GM18951 (cell line): ENCODE measurements at regions not wholly inside any gene's neighbourhood (a gene's known extent, or its start where the extent isn't known, plus 50 kb on each side); places are given as distances from the start of the nearest gene placed in this dataset.

Source experiments
- POLR2A ChIP-seq: IDR thresholded peaks from 4 replicates; pipeline ENCODE4 v1.6.1; 2011; ENCODE audit warnings: mild to moderate bottlenecking; ENCODE audit not compliant: insufficient read length, insufficient read depth; ENCODE audit errors: extremely low read depth
- in situ Hi-C: fragments of 300-500 bp; cut with MboI; formaldehyde crosslinking; loops from one replicate; pipeline ENCODE4 v1.12.0; 2022; ENCODE audit warnings: low sequenced_read_pairs, mixed read lengths, inconsistent platforms; ENCODE audit not compliant: unreplicated experiment

DNA sequence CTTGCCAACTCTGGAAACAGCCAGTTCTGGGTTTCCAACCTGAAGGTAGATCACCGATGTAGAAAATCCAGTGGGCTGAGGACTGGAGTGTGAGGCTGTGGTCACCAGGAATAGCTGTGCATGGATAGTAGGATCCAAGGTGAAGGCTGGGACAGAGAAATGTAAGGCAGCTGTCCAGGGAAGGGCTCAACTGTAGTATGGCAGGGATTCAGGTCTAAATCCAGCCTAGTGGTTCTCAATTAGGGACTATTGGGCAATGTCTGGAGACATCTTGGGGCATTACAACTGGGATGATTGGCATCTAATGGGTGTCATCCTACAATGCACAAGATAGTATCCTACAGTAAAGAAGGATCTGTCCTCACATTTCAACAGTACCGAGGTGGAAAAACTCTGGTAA, 67.7 kb upstream of the RUNX1 start:
- TF ChIP-seq POLR2A, result no peak
- in situ Hi-C loops, result no loop called here

DNA sequence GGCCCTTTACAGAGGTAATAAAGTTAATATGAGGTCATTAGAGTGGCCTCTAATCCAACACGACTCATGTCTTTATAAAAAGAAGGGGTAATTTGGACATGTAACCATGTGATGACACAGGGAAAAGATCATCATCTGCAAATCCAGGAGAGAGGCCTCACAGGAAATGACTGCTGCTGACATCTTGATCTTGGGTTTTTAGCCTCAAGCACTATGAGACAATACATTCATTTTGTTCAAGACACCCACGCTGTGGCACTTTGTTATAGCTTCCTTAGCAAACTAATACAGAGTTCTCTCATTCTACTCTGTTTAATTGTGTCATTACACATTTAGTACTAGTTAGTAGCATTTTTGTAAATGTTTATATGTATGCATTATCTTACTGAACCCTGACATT, 64.0 kb upstream of the RUNX1 start:
- in situ Hi-C loops, result no loop called here
- TF ChIP-seq POLR2A, result no peak

DNA sequence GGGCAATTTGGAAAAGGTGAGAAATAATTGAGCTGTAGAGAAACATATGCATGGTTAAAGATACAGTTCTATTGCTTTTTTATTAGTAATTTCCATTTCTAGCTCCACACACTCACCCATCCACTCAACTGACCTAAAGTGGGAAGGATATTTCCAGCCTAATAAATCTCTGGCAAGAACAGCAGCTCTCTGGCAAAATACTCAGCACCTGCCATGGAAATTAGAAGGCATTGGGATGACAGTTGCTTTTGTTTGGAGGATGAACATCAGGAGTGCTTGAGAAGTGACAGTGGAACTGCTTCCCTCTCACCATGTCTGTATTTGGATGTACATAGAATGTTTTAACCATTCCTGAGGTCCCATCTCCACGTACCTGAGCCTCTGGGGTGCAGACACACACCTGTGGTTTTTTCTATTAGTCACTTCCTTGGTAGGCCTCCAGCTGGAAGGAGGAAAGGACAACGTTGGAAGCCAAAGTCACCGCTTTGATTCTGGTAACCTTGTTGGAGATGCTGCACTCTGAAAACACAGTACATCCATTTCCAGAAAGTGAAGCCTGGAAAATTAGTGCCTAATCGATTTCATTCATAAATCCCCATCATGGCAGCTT, 62.3 kb upstream of the RUNX1 start:
- in situ Hi-C loops, result no loop called here
- no peak for TF ChIP-seq POLR2A

DNA sequence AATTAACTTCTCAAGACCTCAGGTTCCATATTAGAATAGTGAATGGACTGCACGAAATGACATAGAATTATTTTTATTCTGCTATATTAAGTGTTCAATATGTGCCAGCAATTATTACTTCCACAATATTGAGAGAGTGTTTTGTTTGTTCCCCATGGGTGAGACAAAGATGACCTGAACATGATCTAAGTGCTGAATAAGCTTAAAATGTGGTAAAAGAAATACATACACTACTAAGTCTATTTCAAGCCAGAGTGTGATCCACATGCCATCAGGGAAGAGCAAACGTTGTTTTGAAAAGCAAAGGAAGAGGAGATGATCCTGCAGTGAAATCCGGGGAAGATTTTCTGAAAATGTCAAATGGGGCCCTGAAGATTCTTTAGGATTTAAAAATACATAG, 59.8 kb upstream of the RUNX1 start:
- TF ChIP-seq POLR2A, result no peak

DNA sequence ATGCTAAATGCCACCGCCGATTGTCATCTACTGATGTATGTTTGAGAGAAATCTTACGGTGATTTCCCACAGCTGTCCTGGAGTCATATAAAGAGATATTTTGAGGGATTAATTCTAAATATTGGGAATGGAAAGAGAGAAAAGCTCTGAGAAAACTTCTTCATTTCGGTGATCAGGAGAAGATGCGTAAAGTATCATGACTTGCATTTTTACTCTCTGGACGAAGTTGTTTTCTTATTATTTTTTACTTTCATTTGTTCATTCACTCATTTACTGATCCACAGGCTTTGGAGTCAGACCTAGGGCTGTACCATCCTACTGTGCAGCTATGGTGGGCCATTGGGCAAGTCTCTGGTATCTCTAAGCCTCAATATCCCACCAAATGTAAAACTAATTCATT, 58.4 kb upstream of the RUNX1 start:
- in situ Hi-C loops, result no loop called here

More for the DNA sequence above, 59.8 kb upstream of the RUNX1 start:
- in situ Hi-C loops, result no loop called here

DNA sequence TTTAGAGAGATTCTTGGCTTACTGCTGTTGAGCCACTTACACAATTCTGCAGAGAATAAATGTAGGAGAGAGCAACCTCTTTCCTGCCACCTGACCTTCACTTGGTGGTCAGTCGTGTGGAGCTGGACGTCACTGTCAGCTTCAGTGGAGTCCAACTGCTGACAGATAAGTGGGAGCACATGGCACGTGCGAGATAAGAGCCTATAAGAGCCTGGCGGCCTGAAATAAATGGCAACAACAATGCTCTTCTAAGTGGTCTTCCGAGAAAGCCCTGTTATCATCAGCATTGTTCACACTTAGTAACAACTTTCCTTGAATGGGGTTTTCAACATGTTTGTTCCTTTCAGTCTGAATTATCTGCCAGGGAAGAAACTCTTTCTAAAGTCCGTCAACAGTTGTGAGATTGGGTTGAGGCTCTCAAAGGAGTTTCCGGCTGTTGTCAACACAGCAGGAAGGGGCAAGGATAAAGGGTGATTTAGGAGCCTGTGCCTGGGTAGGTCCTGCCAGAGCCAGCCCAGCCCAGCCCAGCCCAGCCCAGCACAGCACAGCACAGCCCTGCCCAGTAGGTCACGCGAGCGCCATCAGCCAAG, 57.2 kb upstream of the RUNX1 start:
- in situ Hi-C loops, result no loop called here
- no peak for TF ChIP-seq POLR2A

More for the DNA sequence above, 58.4 kb upstream of the RUNX1 start:
- TF ChIP-seq POLR2A, result no peak

DNA sequence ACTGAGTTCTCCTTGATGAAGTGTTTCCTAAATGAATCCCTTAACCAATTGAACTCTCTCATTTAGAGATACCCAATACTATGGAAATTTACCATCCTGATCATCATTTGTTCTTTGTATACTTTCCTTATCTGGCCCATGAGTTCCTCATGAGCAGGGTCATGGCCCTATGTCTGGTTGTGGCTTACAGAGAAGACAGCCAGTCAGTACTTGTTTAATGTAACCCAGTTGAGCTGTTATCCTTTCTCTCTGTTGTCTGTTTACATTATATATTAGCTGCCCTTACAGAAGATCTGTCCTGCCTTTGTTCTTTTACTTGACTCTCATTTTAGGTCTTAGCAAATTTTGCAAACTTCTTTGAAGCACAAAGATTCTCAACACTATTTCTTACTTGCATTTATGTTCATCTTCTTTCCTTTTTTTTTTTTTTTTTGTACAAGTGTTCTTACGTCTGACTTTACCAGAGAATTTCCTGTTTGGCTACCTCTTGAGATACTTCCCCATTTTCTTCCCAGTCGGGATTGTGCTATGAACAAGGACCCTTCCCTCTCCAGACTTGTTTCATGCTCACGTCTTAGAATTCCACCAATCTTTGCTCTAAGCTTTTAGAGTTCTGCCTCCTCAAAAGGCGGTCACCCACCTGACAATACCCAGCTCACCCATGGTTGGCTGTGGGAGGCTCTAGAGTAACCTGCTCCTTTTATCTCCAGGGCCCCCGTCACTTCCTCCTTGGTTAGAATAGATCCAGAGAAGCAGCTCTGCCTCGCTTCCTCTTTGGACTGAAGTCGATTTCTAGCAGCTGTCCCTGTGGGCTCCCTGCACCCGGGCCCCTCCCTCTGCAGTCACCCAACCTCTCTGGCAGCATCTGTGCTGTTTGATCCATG, 53.6 kb upstream of the RUNX1 start:
- no peak for TF ChIP-seq POLR2A
- in situ Hi-C loops, result no loop called here

DNA sequence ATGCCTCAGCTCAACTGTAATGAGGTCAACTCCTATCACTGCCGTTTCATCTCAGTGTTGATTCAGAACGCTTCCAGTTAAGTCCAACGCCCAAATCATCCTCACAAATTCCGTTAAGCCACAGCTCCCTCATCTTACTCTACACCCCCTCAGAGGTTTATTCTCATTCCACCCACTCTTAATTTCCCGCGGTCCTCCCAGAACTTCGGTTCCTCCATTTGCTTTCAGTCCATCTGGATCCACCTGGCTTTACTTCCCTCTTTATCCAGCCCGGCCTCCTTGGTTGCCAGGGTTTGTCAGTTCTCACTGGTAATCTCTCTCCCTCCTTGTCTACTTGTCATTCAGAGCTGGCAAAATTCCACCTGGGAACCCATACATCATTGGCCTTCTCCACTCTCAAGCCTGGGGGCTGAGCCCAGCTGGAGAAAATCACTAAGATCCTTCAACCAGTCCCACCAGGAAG, 51.3 kb upstream of the RUNX1 start:
- no peak for TF ChIP-seq POLR2A

DNA sequence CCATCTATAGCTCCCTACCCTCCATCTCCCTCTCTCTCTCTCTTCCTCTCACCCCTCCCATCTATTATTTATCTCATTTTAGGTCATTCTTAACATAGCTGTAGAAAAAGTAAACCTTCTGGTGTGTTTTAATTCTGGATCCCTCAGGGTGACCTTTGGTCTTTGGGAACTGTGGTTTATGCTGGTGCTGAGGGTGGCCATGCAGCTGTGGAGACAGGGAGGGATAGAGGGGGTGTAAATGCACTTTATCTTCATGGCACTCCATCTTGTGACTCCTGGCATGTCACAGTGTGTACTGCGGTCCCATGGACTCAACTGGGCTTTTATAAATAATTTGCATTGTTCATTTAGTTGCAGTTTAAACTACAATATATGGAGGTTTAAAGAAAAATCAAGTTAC, 50.2 kb upstream of the RUNX1 start:
- in situ Hi-C loops, result no loop called here
- TF ChIP-seq POLR2A, result no peak

More for the DNA sequence above, 51.3 kb upstream of the RUNX1 start:
- in situ Hi-C loops, result no loop called here
